Coronary artery (tissue), 2 donors: ENCODE measurements at regions not wholly inside any gene's neighbourhood (a gene's known extent, or its start where the extent isn't known, plus 50 kb on each side); places are given as distances from the start of the nearest gene placed in this dataset.

Experiments
- DNase-seq: peaks from one replicate; pipeline ENCODE4 v3.0.0-alpha.2; 2017; ENCODE audit warnings: low spot score
- H3K27ac ChIP-seq, 2 donors: fragments of 200-600 bp; sonication (generic); one replicate each; pipeline ENCODE4 v1.5.1; 2016 to 2019
- H3K4me3 ChIP-seq: fragments of 200-600 bp; sonication (generic); 2 replicates; pipeline ENCODE4 v1.5.1; 2016; ENCODE audit warnings: mild to moderate bottlenecking, moderate library complexity
- CTCF ChIP-seq: fragments of 200-600 bp; sonication (generic); IDR thresholded peaks from one replicate; pipeline ENCODE4 v1.5.1; 2019; ENCODE audit warnings: antibody characterized with exemption

GRCh38 chr5:97388794-97389193, 205.7 kb upstream of the RIOK2 start:
- H3K27ac ChIP-seq = no peak overlapping the region
- no peak overlapping the region for H3K4me3 ChIP-seq
- no peak for TF ChIP-seq CTCF
- DNase-seq = no peak

GRCh38 chr5:97400537-97400936, 217.5 kb upstream of the RIOK2 start:
- Histone ChIP-seq H3K4me3 (no peak overlapping the region), H3K27ac (no peak overlapping the region)
- no peak for TF ChIP-seq CTCF
- no peak for DNase-seq

GRCh38 chr5:97405941-97406340, 222.9 kb upstream of the RIOK2 start:
- no peak for DNase-seq
- Histone ChIP-seq H3K27ac (no peak overlapping the region), H3K4me3 (no peak overlapping the region)
- no peak for TF ChIP-seq CTCF

GRCh38 chr5:97406946-97407676, 224.1 kb upstream of the RIOK2 start:
- no peak overlapping the region for H3K27ac ChIP-seq
- DNase-seq = no peak
- H3K4me3 ChIP-seq = no peak overlapping the region
- no peak for TF ChIP-seq CTCF

GRCh38 chr5:97408331-97408730, 225.3 kb upstream of the RIOK2 start:
- TF ChIP-seq CTCF = no peak
- Histone ChIP-seq H3K4me3 (no peak overlapping the region), H3K27ac (no peak overlapping the region)
- no peak for DNase-seq

GRCh38 chr5:97412959-97413358, 229.9 kb upstream of the RIOK2 start:
- H3K4me3 ChIP-seq = no peak overlapping the region
- TF ChIP-seq CTCF = no peak
- no peak overlapping the region for H3K27ac ChIP-seq
- DNase-seq = no peak

GRCh38 chr5:97417986-97418385, 234.9 kb upstream of the RIOK2 start:
- Histone ChIP-seq H3K4me3 (no peak overlapping the region), H3K27ac (no peak overlapping the region)
- no peak for DNase-seq
- no peak for TF ChIP-seq CTCF
